GM20000 (cell line): ENCODE measurements at regions not wholly inside any gene's neighbourhood (a gene's known extent, or its start where the extent isn't known, plus 50 kb on each side); places are given as distances from the start of the nearest gene placed in this dataset.

Experiments used
- DNase-seq: peaks from one replicate; pipeline ENCODE4 v3.0.0; 2012; ENCODE audit warnings: low spot score
- TF ChIP-seq, protein P1 (sequence below): IDR thresholded peaks from 2 replicates; pipeline ENCODE4 v1.5.1; 2012; ENCODE audit warnings: mild to moderate bottlenecking, control low read depth; ENCODE audit errors: extremely low read depth, missing control alignments

DNA sequence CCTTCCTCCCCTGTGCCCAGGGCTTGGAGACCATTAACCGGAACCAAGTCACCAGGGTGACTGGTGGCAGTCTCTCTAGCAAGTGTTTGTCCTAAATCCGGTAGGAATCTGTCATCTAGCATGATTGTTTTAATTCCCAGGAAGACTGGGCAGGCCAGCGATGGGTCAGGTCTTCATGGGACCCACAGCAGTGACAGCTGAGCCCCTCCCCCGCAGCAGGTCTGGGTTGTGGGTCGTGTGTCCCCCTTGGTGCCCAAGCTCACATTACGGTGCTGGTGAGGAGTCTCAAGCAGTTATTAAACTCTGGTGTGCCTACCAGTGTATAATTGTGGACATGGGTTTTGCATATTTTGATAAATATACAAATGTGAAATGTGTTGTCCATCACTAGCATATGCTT lies 466.5 kb downstream of the MATN1 start:
- no peak for DNase-seq

DNA sequence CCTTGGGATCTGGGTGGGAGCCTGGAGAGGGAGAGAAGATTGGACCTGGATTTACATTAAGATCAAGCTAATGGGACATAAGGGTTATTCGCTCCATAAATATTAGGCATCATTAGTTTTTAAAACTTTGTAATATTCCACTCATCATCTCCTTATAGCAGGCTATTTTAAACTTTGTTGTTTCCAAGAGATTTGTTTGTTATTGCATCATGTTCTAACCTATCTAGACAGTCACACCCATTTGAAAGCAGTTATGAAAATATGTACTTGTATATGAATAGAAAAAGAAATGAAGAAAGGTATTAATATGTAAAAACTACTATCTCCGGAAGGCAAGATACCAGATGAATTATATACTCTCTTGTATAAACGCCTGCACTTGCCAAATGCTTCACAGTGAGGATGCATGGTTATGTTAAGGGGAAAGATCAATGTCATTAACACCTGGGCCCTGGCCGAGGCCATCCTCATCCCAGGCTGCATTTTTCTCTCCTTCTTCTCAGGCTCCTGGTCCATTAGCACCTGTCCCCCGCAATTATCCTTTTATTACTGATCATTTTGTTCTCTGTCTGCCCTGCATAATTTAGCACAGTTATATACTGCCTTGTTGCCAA lies 468.2 kb downstream of the MATN1 start:
- TF ChIP-seq, protein P1, sequence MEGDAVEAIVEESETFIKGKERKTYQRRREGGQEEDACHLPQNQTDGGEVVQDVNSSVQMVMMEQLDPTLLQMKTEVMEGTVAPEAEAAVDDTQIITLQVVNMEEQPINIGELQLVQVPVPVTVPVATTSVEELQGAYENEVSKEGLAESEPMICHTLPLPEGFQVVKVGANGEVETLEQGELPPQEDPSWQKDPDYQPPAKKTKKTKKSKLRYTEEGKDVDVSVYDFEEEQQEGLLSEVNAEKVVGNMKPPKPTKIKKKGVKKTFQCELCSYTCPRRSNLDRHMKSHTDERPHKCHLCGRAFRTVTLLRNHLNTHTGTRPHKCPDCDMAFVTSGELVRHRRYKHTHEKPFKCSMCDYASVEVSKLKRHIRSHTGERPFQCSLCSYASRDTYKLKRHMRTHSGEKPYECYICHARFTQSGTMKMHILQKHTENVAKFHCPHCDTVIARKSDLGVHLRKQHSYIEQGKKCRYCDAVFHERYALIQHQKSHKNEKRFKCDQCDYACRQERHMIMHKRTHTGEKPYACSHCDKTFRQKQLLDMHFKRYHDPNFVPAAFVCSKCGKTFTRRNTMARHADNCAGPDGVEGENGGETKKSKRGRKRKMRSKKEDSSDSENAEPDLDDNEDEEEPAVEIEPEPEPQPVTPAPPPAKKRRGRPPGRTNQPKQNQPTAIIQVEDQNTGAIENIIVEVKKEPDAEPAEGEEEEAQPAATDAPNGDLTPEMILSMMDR, result no peak
- DNase-seq, result no peak

More for the DNA sequence above, 466.5 kb downstream of the MATN1 start:
- TF ChIP-seq, protein P1, result no peak

DNA sequence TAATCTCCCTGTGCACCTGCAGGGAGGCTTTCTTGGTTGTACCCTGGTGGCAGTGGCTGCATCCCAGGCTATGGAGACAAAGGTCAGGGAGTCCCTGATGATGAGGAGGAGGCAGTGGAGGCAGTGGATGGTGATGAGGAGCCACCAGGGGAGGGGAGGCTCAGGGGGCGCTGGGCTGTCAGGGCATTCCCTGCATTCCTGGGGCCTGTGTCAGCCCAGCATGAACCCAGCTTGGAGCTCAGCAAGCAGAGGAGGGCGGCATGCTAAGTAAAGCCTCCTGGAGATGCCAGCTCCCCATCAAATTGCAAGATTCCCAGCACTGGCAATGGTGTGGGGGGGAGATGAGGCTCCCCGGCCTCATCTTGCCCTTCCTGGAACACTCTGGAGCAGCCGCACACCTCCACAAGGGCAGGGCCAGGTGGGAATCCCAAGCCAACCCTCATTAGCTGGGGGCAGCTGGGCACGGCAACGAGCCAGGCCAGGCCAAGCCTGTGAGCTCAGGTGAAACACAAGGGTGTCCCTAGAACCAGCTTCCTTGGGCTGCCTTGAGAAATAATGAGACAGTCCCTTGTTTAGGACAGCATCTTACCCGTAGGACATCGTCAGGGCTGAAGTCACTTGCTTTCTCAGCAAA lies 469.5 kb downstream of the MATN1 start:
- DNase-seq, result no peak

DNA sequence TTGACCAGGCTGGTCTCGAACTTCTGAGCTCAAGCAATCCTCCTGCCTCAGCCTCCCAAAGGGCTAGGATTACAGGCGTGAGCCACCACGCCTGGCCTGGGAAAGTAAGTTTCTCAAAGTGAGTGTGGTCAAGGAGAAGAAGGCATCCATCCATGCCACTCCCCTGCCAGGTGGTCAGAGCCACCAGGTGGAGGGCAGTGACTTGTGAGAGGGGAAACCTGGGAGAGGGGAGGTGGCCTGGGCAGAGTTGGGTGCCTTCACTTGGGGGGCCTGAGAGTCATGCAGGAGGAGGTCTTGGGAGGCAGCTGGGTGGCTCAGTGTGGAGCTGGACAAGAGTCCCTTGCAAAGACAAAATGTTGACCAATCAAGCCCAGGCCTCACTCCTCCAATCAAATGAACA lies 470.0 kb downstream of the MATN1 start:
- DNase-seq, result no peak
- TF ChIP-seq, protein P1, result no peak

More for the DNA sequence above, 469.5 kb downstream of the MATN1 start:
- TF ChIP-seq, protein P1, result no peak

DNA sequence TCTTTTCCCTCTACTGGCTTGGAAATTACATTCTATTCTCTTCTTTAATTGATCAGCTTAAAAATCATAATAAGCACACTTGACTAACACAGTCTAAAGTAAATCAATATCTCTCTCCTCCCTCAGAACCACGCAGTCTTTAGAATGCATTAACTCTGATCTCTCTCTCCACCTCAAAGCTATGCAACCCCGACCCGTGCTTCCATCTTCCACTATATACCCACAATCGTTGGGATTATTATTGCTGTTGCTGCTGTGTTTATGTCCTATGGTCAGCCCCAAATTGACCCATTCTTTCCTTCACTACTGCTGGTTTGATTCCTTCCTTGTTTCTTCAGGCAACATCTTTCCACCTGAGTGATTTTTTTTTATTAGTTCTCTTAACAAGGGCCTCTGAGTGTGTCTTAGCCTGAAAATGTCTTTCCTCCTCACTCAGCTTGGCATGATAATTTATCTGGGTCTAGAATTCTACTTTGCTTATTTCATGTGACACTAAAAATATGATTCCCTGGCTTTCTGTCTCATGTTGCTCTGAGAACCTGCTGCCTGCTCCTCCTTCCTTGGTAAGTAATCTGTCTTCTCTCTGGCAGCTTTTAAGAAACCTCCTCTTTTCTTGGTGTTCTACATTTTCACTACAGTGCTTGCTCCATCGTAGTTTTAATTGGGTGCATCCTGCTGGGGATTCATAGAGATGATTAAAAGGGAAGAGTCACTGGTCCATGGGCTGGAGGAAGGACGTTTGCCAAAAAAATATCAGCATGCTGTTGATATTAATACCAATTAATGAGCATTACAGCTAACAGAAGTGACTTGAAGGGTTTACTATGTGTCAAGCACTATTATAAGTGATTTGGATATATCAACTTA lies 472.2 kb downstream of the MATN1 start:
- TF ChIP-seq, protein P1, result no peak
- DNase-seq, result no peak

DNA sequence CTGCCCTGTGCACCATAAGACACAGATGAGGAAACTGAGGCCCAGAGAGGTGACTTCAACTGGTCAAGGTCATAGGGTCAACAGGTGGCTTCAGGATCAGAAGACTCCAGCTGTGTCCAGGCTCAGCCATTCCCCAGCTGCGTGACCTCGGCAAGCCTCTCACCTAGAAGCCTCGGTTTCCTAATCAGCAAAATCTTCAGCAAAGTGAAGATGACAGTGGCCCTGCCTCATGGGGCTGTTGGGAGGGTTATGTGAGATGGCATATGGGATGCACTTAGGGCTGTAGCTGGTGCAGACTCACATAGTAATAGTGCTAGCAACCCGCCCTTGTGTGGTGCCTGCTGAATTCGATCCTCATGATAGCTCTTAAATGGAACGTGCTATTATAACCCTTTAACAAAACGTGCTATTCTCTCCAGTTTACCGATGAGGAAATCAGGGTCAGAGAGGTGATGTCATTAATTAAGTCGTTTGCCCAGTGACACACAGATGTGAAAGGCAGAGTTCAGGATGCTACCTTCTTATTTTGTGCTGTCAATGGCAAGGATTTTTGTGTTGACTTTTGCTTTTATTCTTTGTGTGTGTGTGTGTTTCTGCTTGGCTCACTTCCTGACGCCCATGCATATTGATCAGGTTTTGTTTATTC lies 472.9 kb downstream of the MATN1 start:
- no peak for DNase-seq

More for the DNA sequence above, 472.9 kb downstream of the MATN1 start:
- TF ChIP-seq, protein P1, result no peak
